Testis (tissue), 2 donors: ENCODE measurements at regions not wholly inside any gene's neighbourhood (a gene's known extent, or its start where the extent isn't known, plus 50 kb on each side); places are given as distances from the start of the nearest gene placed in this dataset.

Experiments used
- POLR2A ChIP-seq: fragments of 450-650 bp; IDR thresholded peaks from one replicate; pipeline ENCODE4 v1.6.1; 2017; ENCODE audit warnings: antibody characterized with exemption, mild to moderate bottlenecking, moderate library complexity
- TF ChIP-seq, protein P1 (sequence below), 3 experiments: fragments of 450-650 bp in 2 of 3; fragments of 200-600 bp in 1 of 3; sonication (generic) in 1 of 3; IDR thresholded peaks; one replicate each; pipeline ENCODE4 v1.5.1; 2016 to 2019; ENCODE audit warnings: antibody characterized with exemption in 3 of 3, mild to moderate bottlenecking in 2 of 3, moderate library complexity in 1 of 3

DNA sequence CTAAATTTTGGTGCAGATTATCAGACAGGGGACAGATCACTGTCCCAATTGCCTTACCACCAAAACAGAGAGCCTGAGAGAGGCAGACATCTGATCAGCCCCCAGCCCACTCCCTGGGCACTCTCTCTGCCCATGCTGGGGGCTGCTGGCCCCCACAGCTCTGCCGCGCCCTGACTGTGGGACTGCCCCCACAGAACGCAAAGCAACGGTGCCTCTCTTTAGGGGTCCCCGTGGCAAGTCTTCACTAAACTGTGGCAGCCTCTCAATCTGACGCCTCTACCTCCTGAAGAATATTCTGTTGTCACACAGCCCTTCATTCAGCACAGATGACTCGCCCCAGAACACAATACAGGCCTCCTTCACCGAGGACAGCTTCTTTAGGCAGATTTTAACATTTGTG is 197.4 kb downstream of the ERCC6L2 start:
- TF ChIP-seq, protein P1, sequence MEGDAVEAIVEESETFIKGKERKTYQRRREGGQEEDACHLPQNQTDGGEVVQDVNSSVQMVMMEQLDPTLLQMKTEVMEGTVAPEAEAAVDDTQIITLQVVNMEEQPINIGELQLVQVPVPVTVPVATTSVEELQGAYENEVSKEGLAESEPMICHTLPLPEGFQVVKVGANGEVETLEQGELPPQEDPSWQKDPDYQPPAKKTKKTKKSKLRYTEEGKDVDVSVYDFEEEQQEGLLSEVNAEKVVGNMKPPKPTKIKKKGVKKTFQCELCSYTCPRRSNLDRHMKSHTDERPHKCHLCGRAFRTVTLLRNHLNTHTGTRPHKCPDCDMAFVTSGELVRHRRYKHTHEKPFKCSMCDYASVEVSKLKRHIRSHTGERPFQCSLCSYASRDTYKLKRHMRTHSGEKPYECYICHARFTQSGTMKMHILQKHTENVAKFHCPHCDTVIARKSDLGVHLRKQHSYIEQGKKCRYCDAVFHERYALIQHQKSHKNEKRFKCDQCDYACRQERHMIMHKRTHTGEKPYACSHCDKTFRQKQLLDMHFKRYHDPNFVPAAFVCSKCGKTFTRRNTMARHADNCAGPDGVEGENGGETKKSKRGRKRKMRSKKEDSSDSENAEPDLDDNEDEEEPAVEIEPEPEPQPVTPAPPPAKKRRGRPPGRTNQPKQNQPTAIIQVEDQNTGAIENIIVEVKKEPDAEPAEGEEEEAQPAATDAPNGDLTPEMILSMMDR (IDR thresholded peaks at IDR 0.05) = no peak
- no peak for TF ChIP-seq POLR2A
